ENCODE measurements at regions not wholly inside any gene's neighbourhood (a gene's known extent, or its start where the extent isn't known, plus 50 kb on each side); places are given as distances from the start of the nearest gene placed in this dataset.

- Histone ChIP-seq H3K27ac (no peak overlapping the region), H3K4me3 (no peak overlapping the region)
- no peak for TF ChIP-seq CTCF (IDR thresholded peaks at IDR 0.05)
- no peak for DNase-seq (ENCODE audit: low spot score)
Observed at GRCh38 chr9:96173640-96174039, 128.3 kb downstream of the HSD17B3 start.

- DNase-seq (ENCODE audit: low spot score) = no peak
- TF ChIP-seq CTCF (IDR thresholded peaks at IDR 0.05) = no peak
- H3K27ac ChIP-seq = no peak overlapping the region
- no peak overlapping the region for H3K4me3 ChIP-seq
Observed at GRCh38 chr9:96172797-96173196, 129.2 kb downstream of the HSD17B3 start.

- no peak for TF ChIP-seq CTCF (IDR thresholded peaks at IDR 0.05)
- DNase-seq (ENCODE audit: low spot score) = no peak
- Histone ChIP-seq H3K4me3 (no peak overlapping the region), H3K27ac (no peak overlapping the region)
Observed at GRCh38 chr9:96171728-96172127, 130.2 kb downstream of the HSD17B3 start.

- H3K27ac ChIP-seq = no peak overlapping the region
- no peak for TF ChIP-seq CTCF (IDR thresholded peaks at IDR 0.05)
- no peak for DNase-seq (ENCODE audit: low spot score)
- no peak overlapping the region for H3K4me3 ChIP-seq
Observed at GRCh38 chr9:96169901-96170300, 132.1 kb downstream of the HSD17B3 start.

- no peak overlapping the region for H3K27ac ChIP-seq
- no peak for DNase-seq (ENCODE audit: low spot score)
- no peak overlapping the region for H3K4me3 ChIP-seq
- TF ChIP-seq CTCF (IDR thresholded peaks at IDR 0.05) = no peak
Observed at GRCh38 chr9:96169484-96169883, 132.5 kb downstream of the HSD17B3 start.

GRCh38 chr9:96168882-96169281, 133.1 kb downstream of the HSD17B3 start:
- no peak overlapping the region for H3K27ac ChIP-seq
- TF ChIP-seq CTCF (IDR thresholded peaks at IDR 0.05) = no peak
- no peak for DNase-seq (ENCODE audit: low spot score)
- H3K4me3 ChIP-seq = no peak overlapping the region

GRCh38 chr9:96167011-96167410, 135.0 kb downstream of the HSD17B3 start:
- Histone ChIP-seq H3K27ac (no peak overlapping the region), H3K4me3 (no peak overlapping the region)
- TF ChIP-seq CTCF (IDR thresholded peaks at IDR 0.05) = no peak
- DNase-seq (ENCODE audit: low spot score) = no peak
